ENCODE measurements at regions not wholly inside any gene's neighbourhood (a gene's known extent, or its start where the extent isn't known, plus 50 kb on each side); places are given as distances from the start of the nearest gene placed in this dataset.
"Not testable (repeated sequence)": the region's sequence is repeated elsewhere in the genome, so short reads cannot be mapped to it uniquely, and the experiment has no call there.

DNA sequence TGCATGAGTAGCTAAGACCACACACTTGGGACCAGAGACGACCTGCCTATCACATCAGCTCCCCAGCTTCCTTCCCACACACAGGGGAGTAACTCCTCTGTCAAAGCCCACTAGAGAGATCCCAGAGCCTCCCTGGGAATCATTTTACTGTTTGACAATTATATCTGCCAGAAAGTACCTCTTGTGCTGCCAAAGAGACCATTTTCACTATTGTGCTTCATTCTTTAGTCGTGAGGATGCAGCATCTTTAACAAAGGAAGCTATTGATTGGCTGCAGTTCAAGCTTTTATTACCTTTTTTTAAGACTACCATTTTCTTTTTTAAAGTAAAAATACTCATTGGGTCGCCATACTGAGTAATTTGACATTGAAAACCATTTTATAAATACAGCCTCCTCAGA, 194.5 kb upstream of the RGS6 start:
- DNase-seq (ENCODE audit: extremely low read depth in 1 of 11, low read depth in 9 of 11, low spot score in 4 of 11), result no peak

DNA sequence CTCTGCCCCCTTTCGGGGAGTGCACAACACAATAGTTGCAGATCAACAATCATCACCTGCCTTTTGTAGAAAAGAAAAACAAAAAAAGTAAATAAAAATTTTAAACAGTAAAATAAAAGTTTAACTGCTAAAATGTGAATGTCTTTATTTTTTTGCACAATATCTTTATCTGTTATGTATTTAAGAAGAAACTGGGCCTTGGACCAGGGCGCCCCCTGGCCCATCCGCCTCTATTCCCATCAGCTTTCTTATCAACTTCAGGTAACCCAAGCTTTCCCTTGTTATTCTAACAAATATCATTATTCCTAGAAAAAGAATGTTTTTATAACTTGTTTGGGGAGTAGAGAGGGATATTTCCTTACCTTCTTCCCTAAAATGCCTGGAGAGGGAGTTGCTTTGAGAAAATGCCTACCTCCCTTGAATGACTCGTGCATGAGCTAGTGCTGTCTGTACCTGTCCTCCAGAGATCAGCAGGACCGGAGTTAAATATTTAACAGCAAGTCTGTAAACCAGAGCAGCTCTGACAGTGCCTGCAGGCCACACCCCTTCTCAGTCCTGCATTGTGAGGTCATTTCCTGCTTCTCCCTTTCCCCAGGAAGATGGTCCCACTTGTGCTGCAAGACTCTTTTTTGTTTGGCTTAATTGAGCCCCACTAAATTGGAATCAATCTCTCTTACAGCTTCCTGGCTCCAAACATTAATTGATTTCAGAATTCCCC, 192.8 kb upstream of the RGS6 start:
- DNase-seq (ENCODE audit: extremely low read depth in 1 of 11, low read depth in 9 of 11, low spot score in 4 of 11), result peak in 5 of 11 donors; percentile 29 to 51 (median 42)

DNA sequence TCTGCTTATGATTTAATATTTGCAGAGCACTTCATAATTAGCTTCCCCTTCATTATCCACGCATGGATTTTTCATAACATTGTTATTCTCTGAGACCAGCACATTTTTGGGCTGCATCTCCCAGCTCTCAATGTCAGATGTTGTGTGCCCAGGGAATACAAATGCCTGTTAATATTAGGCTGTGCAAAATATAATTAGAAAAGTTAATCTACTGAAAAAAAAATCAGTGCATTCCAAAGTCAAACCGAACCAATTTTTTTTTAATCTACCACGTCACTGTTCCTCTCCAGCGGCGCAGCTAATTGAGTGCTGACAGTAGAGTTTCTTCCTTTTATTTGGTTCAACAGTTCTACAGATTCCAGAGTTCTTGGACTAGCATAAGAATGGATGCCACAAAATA, 191.0 kb upstream of the RGS6 start:
- no peak for DNase-seq (ENCODE audit: extremely low read depth in 1 of 11, low read depth in 9 of 11, low spot score in 4 of 11)

DNA sequence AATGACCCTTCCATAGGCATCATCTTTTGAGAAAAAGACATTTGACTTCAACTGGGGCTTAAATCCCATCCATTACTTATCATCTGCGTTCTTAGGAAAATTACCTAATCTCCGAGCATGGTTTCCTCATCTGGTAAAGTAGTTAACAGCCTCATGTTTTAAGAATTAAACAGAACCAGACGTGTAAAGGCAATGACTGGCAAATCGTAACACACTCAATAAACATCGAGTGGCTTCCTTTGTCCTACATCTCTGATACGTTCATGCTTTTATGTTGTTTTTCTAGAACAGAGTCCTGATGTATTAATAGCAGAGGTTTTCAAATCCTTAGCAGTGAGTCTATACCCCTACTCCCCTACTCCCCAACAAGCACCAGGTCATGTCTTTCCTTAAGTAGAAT, 189.7 kb upstream of the RGS6 start:
- no peak for DNase-seq (ENCODE audit: extremely low read depth in 1 of 11, low read depth in 9 of 11, low spot score in 4 of 11)

DNA sequence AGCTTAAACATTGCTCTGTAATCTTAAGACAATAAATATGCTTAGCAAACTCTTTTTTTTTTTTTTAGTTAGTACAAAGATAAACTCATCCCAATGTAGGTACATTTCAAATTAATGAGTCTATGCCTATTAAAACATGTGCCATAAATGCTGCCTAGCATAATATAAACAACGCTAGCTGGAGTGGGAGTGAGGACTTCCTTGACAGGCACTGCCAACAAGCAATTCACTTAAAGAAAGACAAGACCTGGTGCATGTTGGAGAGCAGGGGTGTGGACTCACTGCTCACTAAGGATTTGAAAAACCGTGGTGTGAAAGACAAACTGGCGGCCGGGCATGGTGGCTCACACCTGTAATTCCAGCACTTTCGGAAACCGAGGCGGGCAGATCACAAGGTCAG, 187.2 kb upstream of the RGS6 start:
- DNase-seq (ENCODE audit: extremely low read depth in 1 of 11, low read depth in 9 of 11, low spot score in 4 of 11), result no peak

DNA sequence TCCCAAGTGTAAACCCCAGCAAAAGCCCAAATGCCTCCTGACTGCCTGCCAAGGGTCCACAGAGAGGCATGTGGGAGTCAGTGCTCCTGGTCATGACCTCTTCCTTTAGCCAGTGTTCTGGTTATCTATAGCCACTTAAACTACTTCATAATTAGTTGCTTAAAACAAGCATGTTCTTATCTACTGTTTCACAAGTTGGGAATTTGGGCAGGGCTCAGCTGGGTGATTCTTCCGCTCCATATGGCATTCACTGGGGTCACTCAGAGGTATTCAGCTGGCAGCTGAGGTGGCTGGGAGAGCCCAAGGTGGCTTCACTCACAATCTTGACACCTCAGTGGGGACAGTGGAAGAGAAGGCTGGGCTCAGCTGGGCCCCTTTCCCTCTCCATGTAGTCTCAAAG, 184.0 kb upstream of the RGS6 start:
- DNase-seq (ENCODE audit: extremely low read depth in 1 of 11, low read depth in 9 of 11, low spot score in 4 of 11), result no peak

DNA sequence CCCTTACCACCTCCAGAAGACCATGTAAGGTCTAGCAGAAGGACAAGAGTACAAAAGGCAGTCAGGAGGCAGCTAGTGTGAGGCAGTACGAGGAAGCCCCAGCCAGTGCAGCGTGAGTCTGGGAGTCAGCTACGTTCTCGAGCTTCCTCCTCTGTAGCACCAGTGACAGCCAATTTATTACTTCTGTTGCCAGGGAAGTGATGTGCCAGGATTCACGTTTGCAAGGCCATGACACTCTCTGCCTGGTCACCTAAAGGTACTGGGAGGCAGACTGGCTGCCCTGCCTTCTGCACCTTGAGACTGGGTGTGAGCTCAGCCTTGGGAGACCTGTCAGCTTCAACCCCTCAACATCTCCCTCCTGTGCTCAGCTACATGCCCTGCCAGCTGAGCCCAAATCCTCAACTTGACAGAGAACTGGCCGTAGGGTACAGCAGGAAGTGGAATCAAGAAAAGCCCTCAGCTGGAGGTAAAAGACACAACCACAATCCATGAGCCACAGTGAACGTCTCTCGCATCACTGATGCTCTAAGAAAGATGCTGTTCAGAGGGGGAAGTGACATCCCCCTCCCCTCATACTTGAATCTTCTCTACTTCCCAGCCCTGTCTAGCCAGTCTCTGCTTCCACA, 182.5 kb upstream of the RGS6 start:
- no peak for DNase-seq (ENCODE audit: extremely low read depth in 1 of 11, low read depth in 9 of 11, low spot score in 4 of 11)

DNA sequence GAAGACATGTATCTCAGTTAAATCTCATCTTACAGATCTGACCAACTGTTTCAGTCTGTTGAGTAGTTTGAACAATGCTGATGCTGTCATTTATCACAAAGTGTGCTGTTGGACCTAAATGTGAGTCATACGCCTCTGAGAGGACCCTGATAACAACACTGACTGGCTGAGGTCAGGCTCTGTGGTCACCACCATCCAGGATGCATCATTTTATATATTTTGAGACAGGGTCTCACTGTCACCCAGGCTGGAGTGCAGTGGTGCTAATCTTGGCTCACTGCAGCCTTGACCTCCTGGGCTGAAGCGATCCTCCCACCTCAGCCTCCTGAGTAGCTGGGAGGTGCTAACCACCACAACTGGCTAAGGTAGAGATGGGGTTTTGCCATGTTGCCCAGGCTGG, 181.0 kb upstream of the RGS6 start:
- DNase-seq (ENCODE audit: extremely low read depth in 1 of 11, low read depth in 9 of 11, low spot score in 4 of 11), result no peak

DNA sequence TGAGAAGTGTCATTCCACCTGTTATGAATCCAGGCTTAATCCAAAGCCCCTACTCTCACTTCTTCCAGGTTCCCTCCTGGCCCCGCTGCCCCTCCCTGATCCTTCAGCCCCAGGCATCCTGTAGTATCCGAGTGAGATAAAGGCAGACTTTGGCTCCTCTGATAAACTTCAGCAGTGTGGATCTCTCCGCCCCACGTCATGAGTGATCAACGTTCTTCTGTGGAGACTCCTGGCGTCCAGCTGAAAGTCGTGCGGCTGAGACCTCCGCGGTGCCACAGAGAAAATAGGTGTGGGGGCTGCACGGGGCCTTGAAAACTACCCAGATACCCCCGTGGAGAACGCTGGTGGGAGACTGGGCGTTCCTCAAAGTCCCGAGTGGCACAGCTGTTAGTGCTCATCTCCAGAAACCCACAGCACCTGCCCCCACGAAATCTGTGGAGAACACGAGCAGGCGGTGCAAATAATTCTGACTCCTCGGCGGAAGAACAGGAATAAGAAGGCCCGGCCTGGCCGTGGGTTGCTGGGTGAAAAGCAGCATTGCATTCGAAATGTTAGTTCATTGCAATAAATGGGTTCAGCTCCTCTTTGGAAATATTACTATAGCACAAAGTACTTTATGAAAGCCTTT, 180.0 kb upstream of the RGS6 start:
- DNase-seq (ENCODE audit: extremely low read depth in 1 of 11, low read depth in 9 of 11, low spot score in 4 of 11), result no peak

DNA sequence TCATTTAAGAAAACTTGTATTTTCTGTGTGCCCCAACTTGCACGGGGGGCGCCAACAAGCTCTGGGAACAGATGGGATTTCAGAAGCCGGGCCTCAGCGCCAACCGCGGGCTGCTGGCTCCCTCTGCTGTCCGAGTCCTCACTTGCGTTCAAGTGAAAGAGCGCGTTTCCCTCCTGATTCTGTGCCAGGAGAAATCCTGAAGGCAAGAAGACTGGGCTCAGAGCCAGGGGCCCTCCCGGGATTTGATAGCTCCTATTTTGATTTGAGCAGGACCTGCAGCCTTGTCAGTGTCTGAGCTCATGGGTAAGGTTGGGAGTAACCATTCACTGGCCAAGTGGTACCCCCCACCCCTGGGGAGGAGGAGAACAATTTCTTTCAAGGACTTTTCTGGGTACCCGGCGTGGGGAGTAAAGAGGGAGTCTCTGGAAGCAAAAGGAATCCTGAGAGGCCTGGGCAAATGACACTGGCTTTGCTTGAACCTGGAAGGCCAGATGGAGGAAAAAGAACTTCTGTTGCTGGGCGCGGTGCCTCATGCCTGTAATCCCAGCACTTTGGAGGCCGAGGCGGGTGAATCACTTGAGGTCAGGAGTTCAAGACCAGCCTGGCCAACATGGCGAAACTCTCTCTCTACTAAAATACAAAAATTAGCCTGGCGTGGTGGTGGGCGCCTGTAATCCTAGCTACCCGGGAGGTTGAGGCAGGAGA, 179.0 kb upstream of the RGS6 start:
- peak; percentile 60 to 87 (median 78) for DNase-seq (ENCODE audit: extremely low read depth in 1 of 11, low read depth in 9 of 11, low spot score in 4 of 11)

DNA sequence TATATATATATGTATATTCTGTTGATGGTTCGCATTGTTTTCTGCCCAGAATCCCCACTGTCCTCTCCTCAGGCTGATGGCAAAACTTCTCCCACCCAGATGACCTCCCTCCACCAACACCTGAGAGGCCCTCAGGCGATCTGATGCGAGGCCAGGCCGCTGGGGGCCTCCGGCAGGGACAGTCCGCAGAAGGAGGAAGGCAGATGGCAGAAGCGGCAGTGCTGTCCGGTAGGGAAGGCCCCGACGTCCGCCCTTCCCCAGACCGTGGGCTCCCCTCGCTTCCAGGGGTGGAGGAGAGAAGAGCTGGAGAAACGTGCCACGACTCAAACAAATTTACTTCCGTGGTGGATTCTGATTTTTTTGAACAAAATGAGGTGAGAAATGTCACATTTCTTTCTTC, 178.3 kb upstream of the RGS6 start:
- no peak for DNase-seq (ENCODE audit: extremely low read depth in 1 of 11, low read depth in 9 of 11, low spot score in 4 of 11)

DNA sequence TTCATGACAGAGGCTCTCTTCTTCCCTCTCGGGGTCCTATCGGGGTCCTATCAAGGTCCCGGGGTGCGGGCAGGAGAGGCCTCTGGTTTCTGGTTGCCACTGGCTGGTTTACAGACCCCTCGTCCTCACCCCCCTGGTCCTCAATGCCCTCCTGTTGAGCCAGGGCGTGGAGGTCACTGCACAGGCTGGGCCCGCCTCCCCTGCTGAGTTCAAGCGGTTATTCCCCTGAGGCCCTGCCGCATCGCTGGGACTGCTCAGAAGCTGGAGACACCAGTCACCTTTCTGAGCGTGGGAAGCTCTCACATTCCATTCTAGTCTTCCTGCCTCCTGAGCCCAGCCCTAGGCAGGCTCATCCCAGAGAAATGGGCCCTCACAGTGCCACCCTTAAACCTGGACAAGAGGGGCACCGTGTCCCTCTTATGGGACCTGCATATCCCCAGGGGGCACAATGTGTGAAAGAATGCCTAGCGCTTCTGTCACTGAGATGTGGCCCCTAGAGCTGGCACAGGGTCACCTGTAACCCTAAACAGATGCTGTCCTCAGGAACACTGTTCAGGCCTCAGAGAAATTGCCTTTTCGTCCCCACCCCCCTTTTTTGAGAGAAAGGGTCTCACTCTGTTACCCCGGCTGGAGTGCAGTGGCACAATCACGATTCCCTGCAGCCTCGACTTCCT, 177.7 kb upstream of the RGS6 start:
- no peak for DNase-seq (ENCODE audit: extremely low read depth in 1 of 11, low read depth in 9 of 11, low spot score in 4 of 11)

DNA sequence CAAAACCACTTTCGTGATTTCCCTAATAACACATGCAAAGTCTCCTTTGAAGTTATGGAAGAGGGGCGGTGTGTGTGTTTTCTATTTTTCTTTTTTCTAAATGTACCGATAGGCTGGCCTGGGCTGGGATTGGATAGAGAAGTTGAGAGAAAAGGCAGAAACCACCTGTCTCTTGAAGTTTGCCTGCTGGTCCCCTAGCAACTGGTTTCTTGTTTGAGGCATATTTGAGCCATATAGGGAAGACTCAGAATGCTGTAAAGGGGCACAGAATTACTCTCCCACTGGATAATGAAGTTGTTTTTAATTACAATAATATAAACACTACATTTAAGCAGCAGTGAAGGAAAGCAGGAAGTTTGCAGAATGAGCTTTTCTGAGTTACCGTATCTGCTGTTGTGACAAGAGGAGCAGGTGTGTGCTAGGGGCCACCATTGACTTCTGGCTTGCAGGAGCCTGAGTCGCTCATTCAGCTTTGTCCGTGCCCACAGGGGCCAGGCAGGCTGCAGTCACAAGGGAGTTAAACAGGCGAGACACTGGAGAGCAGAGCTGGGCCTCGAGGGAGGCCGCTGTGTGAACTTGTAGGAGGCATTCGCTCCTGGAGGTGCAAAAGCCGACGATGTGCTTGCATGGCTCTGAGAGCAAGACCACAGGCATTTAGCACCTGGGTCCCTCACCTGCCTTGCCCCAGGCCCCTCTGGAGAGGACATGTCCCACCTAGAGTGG, 173.8 kb upstream of the RGS6 start:
- DNase-seq (ENCODE audit: extremely low read depth in 1 of 11, low read depth in 9 of 11, low spot score in 4 of 11), result no peak

DNA sequence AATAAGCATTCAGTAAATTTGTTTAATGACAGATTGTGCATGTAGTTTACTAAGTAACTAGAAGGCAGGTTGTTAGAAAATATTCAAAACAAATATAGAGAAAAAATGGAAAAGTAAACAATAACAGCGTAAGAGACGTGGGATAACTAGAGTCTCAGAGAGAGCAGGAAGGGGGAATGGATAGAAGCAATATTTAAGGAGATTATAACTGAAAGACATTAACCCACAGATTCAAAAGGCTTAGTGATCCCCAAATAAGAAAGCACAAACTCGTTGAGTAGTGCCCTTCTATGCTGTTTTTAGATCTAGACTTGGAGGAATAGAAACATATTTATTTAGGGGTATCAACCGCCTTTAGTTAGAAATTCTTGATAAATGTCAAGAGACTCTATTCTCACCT, 169.7 kb upstream of the RGS6 start:
- DNase-seq (ENCODE audit: extremely low read depth in 1 of 11, low read depth in 9 of 11, low spot score in 4 of 11), result no peak

DNA sequence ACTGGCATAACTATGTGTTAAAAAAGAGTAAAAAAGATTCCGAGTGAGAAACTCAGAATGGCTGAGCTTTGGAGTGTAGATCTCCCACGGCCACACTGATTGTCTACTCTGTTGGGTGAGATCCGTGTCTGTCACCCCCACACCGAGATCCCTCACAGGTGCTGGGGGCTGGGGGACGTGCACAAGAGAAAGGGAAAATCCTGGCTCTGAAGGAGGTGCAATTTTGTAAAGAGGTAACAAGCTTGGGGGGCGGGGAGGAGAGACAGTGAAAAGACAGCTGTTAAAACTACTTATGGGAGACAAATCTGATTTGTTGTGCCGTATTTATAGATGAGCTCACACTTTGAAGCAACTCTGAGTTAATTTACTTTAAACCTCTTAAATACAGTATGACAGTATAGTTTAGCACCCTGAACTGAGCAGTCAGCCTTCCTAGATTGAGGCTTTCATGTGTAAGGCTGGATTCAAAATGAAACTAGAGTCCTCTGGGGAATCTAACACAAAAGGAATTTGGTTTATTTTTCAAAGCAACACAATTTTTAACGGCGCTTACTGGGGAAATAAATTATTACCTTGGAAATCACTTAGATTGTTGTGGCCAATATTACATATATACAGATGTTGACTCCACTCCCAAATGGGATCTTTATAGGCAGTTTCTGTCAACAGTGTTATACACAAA, 167.4 kb upstream of the RGS6 start:
- no peak for DNase-seq (ENCODE audit: extremely low read depth in 1 of 11, low read depth in 9 of 11, low spot score in 4 of 11)

DNA sequence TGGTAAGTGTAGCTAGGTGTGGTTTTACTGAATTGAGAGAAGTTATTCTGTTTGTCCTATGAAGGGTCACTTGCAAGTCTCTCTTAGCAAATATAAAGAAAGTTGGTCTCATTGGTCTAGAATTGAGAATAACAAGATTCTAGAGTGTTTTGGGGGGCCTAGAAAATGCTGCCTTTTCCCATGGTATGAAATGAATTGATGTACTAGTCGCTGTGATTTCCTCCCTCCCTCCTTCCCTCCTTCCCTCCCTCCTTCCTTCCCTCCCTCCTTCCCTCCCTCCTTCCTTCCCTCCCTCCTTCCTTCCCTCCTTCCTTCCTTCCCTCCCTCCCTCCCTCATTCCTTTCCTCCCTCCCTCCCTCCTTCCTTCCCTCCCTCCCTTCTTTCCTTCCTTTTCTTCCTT, 166.7 kb upstream of the RGS6 start:
- no peak for DNase-seq (ENCODE audit: extremely low read depth in 1 of 11, low read depth in 9 of 11, low spot score in 4 of 11)

DNA sequence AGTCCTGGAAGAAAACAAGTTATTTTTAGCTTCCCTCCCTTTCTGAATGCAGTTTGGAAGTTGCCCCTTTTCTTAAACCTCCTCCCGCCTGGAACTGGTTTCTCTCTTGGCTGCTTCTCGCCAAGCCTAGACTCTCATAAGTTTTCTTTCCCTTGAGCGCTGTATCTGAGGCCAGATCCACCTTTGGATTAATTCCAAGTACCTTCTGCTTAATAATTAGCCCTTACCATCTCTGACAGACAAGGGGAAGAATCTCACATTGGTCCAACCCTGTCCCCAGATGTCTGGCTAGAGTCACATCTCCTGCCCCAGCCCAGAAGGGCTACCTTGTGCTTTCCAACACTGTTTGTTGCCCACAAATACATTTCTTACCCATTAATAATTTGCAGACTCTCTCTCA, 161.8 kb upstream of the RGS6 start:
- DNase-seq (ENCODE audit: extremely low read depth in 1 of 11, low read depth in 9 of 11, low spot score in 4 of 11), result no peak

DNA sequence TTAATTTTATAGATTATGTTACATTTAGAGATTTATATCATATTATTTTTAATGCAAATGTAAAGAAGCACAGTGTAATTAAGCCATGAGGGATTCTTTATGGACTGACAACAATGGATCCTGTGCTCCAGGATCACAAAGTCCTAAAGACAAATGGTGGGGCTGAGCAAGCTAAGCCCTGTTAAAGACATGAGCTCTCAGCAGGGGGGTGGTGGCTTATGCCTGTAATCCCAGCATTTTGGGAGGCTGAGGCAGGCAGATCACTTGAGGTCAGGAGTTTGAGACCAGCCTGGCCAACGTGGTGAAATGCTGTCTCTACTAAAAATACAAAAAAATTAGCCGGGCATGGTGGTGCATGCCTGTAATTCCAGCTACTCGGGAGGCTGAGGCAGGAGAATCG, 160.8 kb upstream of the RGS6 start:
- not testable (repeated sequence) for DNase-seq (ENCODE audit: extremely low read depth in 1 of 11, low read depth in 9 of 11, low spot score in 4 of 11)
